Esophagus (tissue), 2 donors: ENCODE measurements at regions not wholly inside any gene's neighbourhood (a gene's known extent, or its start where the extent isn't known, plus 50 kb on each side); places are given as distances from the start of the nearest gene placed in this dataset.

Experiments
- H3K27ac ChIP-seq, 2 donors: one replicate each; pipeline ENCODE4 v1.5.1; 2013; ENCODE audit warnings: low read depth in 2 of 2, mild to moderate bottlenecking in 2 of 2, inconsistent platforms in 1 of 2, low read length in 1 of 2, moderate library complexity in 1 of 2
- H3K27me3 ChIP-seq, 2 donors: one replicate each; pipeline ENCODE4 v1.6.1; 2013; ENCODE audit warnings: low read length in 2 of 2, control low read depth in 1 of 2, mild to moderate bottlenecking in 1 of 2; ENCODE audit not compliant: insufficient read depth in 2 of 2, control insufficient read depth in 1 of 2
- H3K36me3 ChIP-seq, 2 donors: one replicate each; pipeline ENCODE4 v1.6.1; 2013; ENCODE audit warnings: low read length in 1 of 2; ENCODE audit not compliant: control insufficient read depth in 2 of 2, insufficient read depth in 2 of 2
- H3K4me1 ChIP-seq, 2 donors: one replicate each; pipeline ENCODE4 v1.6.1; 2013; ENCODE audit warnings: low read length in 1 of 2; ENCODE audit not compliant: control insufficient read depth in 2 of 2, insufficient read depth in 2 of 2
- H3K4me3 ChIP-seq, 2 donors: one replicate each; pipeline ENCODE4 v1.5.1; 2013; ENCODE audit warnings: low read length in 2 of 2, mild to moderate bottlenecking in 2 of 2, low read depth in 1 of 2, moderate library complexity in 1 of 2
- H3K9me3 ChIP-seq, 2 donors: one replicate each; pipeline ENCODE4 v1.6.1; 2013; ENCODE audit warnings: mild to moderate bottlenecking in 2 of 2, low read depth in 1 of 2, low read length in 1 of 2, moderate library complexity in 1 of 2; ENCODE audit not compliant: control insufficient read depth in 2 of 2, insufficient read depth in 1 of 2
- WGBS, 2 donors: extraction: QIAGEN DNeasy Blood & Tissue Kit; methylation state at CpG; one replicate each; pipeline ENCODE4 v1.1.7; 2013; 5-methylcytosine and 5-hydroxymethylcytosine counted together
- donor health status: healthy with polysubstance abuse.
- donor health status: Bipolar disorder and iron deficiency.

GRCh38 chr3:109532257-109533216 lies 195.2 kb upstream of the DPPA4 start:
- peaks cover 5 to 9% of the 10 kb centered on the region in 2 donors for H3K9me3 ChIP-seq
- H3K4me1 ChIP-seq = no peaks in the 10 kb centered on the region
- H3K36me3 ChIP-seq = no peaks in the 10 kb centered on the region
- no peaks in the 10 kb centered on the region for H3K27me3 ChIP-seq
- WGBS, 2 donors = 65 to 69% methylated on average over 6 of the region's 6 CpGs
- H3K4me3 ChIP-seq = no peak overlapping the region
- H3K27ac ChIP-seq = no peak overlapping the region

DNA sequence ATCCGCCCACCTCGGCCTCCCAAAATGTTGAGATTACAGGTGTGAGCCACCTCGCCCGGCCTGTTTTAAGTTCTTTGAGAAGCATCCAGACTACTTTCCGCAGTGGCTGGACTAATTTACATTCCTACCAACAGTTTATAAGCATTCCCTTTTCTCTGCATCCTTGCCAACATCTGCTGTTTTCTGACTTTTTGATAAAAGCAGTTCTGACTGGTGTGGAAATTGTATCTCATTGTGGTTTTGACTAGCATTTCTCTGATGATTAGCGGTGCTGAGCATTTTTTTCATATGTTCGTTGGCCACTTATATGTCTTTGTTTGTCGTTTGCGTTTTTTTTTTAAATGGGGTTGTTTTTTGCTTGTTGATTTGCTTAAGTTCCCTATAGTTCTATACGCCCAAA lies 208.4 kb upstream of the DPPA4 start:
- Histone ChIP-seq H3K27me3 (no peaks in the 10 kb centered on the region), H3K9me3 (no peaks in the 10 kb centered on the region), H3K4me1 (no peaks in the 10 kb centered on the region), H3K27ac (no peak overlapping the region), H3K36me3 (no peaks in the 10 kb centered on the region), H3K4me3 (no peak overlapping the region)
- 84% methylated on average over 10 of the region's 10 CpGs for WGBS, 2 donors

DNA sequence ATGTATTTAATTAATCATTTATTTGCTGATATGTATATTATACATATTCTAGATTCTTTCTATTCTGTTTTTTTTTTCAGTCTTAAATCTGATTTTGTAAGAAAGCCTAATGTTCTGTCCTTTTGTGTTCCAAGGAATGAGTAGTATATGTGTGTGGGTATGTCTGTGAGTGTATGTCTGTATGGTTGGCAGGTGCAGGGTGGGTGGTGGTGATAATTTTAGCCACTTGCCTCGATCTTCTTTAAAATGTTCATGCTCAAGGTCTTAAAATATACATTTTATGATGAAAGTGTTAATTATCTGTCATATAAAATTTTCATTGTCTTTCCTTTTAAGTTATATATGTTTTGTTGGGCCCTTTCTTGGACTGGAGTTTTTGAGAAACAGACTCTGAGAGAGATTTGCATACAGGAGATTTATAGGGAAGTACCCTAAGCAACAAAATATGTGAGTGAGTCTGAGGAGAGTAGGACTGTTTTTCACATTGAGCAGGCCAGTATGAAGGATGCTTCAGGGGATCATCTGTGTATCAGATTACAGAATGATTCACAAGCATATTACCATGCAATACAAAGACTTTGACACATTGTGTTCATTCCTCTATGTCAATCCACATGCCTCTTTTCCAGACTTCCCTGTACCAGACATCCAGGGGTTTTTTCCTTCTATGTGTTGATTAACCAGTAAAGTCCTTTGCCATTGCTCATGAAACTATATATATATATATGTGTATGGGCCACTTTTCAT lies 211.0 kb upstream of the DPPA4 start:
- no peak overlapping the region for H3K4me3 ChIP-seq
- WGBS, 2 donors = 47 to 78% methylated on average over 1 of the region's 1 CpG
- H3K36me3 ChIP-seq = no peaks in the 10 kb centered on the region
- H3K27me3 ChIP-seq = no peaks in the 10 kb centered on the region
- H3K27ac ChIP-seq = no peak overlapping the region
- H3K4me1 ChIP-seq = no peaks in the 10 kb centered on the region
- H3K9me3 ChIP-seq = no peaks in the 10 kb centered on the region

DNA sequence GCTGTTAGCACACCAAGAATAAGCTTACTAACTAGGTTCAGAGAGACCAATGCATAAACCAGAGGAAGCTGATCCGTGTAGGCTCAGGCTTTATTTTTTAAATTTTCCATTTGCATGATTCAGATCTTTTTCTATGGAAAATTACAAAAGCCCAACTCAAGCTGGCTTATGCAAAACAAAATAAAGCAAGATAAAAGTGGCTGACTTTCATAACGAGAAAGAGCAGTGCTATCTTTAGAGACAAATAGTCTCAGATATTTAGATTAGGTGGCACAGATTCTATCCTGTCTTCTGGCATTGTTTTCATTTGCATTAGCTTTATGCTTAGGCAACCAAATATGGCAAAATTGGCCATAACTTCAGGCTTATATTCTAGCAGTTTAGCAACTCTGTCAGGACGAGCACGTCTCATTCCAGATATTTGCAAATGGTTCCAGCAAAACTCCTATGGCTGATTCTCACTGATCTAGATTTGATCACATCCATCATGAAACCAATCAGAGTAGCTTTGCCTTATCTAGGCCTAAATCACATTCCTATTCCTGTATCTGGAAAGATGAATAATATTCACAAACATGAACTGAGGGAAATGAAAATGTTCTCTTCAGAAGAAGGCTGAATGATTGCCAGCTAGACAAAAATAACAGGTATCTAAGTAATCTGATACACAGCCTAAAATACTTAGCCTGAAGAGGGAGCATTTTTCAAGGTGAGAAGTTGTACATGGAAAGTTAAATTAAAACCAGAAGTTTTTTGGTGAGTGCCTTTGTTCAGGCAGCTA lies 216.4 kb upstream of the DPPA4 start:
- Histone ChIP-seq H3K9me3 (no peaks in the 10 kb centered on the region), H3K4me3 (no peak overlapping the region), H3K27ac (no peak overlapping the region), H3K4me1 (no peaks in the 10 kb centered on the region), H3K27me3 (no peaks in the 10 kb centered on the region), H3K36me3 (no peaks in the 10 kb centered on the region)
- WGBS, 2 donors = 40 to 48% methylated on average over 4 of the region's 4 CpGs

DNA sequence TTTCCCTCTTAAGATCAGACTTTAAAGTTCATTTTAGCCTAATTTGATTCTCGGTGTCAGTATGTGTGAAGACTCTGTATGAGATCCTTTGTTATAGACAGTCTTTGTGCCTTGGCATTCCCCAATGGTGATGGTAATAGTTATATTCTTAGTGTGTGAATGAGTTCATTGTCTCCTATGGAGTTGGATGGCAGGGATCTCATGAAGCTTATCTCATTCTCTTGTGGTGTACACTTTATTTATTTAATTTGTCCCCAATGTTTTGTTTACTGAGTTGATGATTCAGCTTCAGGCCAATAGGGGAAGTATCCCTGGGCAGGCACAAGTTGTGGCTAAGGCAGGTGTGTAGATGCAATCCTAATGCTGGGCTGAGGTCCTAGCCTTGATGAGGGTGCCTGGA lies 222.0 kb upstream of the DPPA4 start:
- no peaks in the 10 kb centered on the region for H3K4me1 ChIP-seq
- H3K27ac ChIP-seq = no peak overlapping the region
- no peaks in the 10 kb centered on the region for H3K27me3 ChIP-seq
- H3K4me3 ChIP-seq = no peak overlapping the region
- H3K36me3 ChIP-seq = no peaks in the 10 kb centered on the region
- peaks cover 2 to 6% of the 10 kb centered on the region in 2 donors for H3K9me3 ChIP-seq
- WGBS, 2 donors = 92 to 94% methylated on average over 1 of the region's 1 CpG

DNA sequence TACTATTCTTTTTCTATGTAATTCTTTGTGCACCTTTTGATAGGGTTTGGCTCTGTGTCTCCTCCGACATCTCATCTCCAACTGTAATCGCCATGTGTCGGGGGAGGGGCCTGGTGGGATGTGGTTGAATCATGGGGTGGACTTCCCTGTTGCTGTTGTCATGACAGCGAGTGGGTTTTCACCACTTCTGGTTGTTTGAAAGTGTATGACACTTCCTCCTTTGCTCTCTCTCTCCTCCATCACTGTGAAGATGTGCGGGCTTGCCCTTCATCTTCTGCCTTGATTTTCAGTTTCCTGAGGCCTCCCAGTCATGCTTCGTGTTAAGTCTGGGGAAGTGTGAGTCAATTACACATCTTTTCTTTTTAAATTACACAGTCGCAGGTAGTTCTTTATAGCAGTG lies 225.8 kb upstream of the DPPA4 start:
- Histone ChIP-seq H3K9me3 (peaks cover 2 to 6% of the 10 kb centered on the region in 2 donors), H3K27ac (no peak overlapping the region), H3K4me3 (no peak overlapping the region), H3K4me1 (no peaks in the 10 kb centered on the region), H3K27me3 (no peaks in the 10 kb centered on the region), H3K36me3 (no peaks in the 10 kb centered on the region)
- WGBS, 2 donors = 70 to 84% methylated on average over 7 of the region's 7 CpGs

- H3K36me3 ChIP-seq = no peaks in the 10 kb centered on the region
- WGBS, 2 donors = 61 to 70% methylated on average over 2 of the region's 2 CpGs
- peaks cover 0 to 4% of the 10 kb centered on the region in 2 donors for H3K9me3 ChIP-seq
- no peak overlapping the region for H3K4me3 ChIP-seq
- no peaks in the 10 kb centered on the region for H3K4me1 ChIP-seq
- no peaks in the 10 kb centered on the region for H3K27me3 ChIP-seq
- no peak overlapping the region for H3K27ac ChIP-seq
Measured at GRCh38 chr3:109569135-109569846, 231.9 kb upstream of the DPPA4 start.

DNA sequence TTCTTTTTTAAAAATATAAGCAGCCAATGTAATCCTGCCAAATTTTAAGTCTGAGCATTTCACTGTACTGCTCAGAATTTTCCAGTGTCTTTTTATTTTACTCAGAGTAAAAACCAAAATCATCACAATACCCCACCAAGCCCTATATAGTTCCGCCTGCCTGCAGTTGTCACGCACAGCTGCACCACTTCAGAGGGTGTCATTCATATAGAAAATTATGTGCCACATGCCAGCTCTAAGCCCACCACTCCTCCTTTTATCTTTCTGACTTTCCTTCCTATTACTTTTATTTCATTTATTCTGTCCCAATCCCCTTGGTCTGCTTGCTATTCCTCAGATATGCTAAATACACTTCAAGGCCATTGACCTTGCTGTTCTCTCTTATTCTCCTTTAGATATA lies 233.1 kb upstream of the DPPA4 start:
- Histone ChIP-seq H3K9me3 (peaks cover 0 to 4% of the 10 kb centered on the region in 2 donors), H3K27ac (no peak overlapping the region), H3K27me3 (no peaks in the 10 kb centered on the region), H3K4me3 (no peak overlapping the region), H3K4me1 (no peaks in the 10 kb centered on the region), H3K36me3 (no peaks in the 10 kb centered on the region)
- 88 to 90% methylated on average over 2 of the region's 2 CpGs for WGBS, 2 donors

DNA sequence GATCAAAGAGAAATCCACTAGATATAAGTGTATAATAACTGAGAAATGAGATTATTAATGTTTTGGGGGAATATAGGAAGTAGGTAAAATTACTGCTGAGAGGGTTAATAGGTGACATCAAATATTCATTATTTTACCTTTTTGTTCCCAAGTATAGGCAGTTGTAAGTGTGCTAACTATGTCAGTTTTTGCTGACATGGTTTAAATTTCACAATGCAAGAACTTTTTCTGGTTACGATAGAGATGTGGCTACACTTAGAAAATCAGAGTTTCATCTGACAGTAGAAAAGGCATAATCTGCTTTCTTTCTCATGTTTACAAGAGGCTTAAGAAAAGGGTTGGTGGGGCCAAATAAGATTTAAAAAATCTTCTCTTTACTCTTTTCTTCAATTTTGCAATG lies 235.0 kb upstream of the DPPA4 start:
- H3K27me3 ChIP-seq = no peaks in the 10 kb centered on the region
- no peaks in the 10 kb centered on the region for H3K4me1 ChIP-seq
- no peaks in the 10 kb centered on the region for H3K36me3 ChIP-seq
- H3K9me3 ChIP-seq = peaks cover 0 to 4% of the 10 kb centered on the region in 2 donors
- no peak overlapping the region for H3K27ac ChIP-seq
- H3K4me3 ChIP-seq = no peak overlapping the region
- WGBS, 2 donors = 80% methylated on average over 1 of the region's 1 CpG
